ENCODE measurements at regions not wholly inside any gene's neighbourhood (a gene's known extent, or its start where the extent isn't known, plus 50 kb on each side); places are given as distances from the start of the nearest gene placed in this dataset.
"Not testable (repeated sequence)": the region's sequence is repeated elsewhere in the genome, so short reads cannot be mapped to it uniquely, and the experiment has no call there.

GRCh38 chr4:123025398-123025797, 103.0 kb upstream of the NUDT6 start:
- DNase-seq (ENCODE audit: extremely low read depth, low read depth) = no peak
- H3K4me3 ChIP-seq (replicated peaks; ENCODE audit: low read depth, low read length) = no peak overlapping the region
- no peak for TF ChIP-seq CTCF (IDR thresholded peaks at IDR 0.05; ENCODE audit: low read depth, low read length, missing control alignments)

- H3K4me3 ChIP-seq (replicated peaks; ENCODE audit: low read depth, low read length) = not testable (repeated sequence)
- DNase-seq (ENCODE audit: extremely low read depth, low read depth) = peak; percentile 29
Observed at GRCh38 chr4:123026015-123026414, 103.6 kb upstream of the NUDT6 start.

- no peak for DNase-seq (ENCODE audit: extremely low read depth, low read depth)
- TF ChIP-seq CTCF (IDR thresholded peaks at IDR 0.05; ENCODE audit: low read depth, low read length, missing control alignments) = no peak
- H3K4me3 ChIP-seq (replicated peaks; ENCODE audit: low read depth, low read length) = no peak overlapping the region
Observed at GRCh38 chr4:123031664-123032063, 109.3 kb upstream of the NUDT6 start.

- no peak overlapping the region for H3K4me3 ChIP-seq (replicated peaks; ENCODE audit: low read depth, low read length)
- no peak for DNase-seq (ENCODE audit: extremely low read depth, low read depth)
- TF ChIP-seq CTCF (IDR thresholded peaks at IDR 0.05; ENCODE audit: low read depth, low read length, missing control alignments) = no peak
Observed at GRCh38 chr4:123034023-123034422, 111.6 kb upstream of the NUDT6 start.

- H3K4me3 ChIP-seq (replicated peaks; ENCODE audit: low read depth, low read length) = no peak overlapping the region
- no peak for TF ChIP-seq CTCF (IDR thresholded peaks at IDR 0.05; ENCODE audit: low read depth, low read length, missing control alignments)
- no peak for DNase-seq (ENCODE audit: extremely low read depth, low read depth)
Observed at GRCh38 chr4:123035239-123035638, 112.8 kb upstream of the NUDT6 start.

GRCh38 chr4:123037804-123038203, 115.4 kb upstream of the NUDT6 start:
- DNase-seq (ENCODE audit: extremely low read depth, low read depth) = no peak
- H3K4me3 ChIP-seq (replicated peaks; ENCODE audit: low read depth, low read length) = no peak overlapping the region
- TF ChIP-seq CTCF (IDR thresholded peaks at IDR 0.05; ENCODE audit: low read depth, low read length, missing control alignments) = no peak

GRCh38 chr4:123042095-123042494, 119.7 kb upstream of the NUDT6 start:
- H3K4me3 ChIP-seq (replicated peaks; ENCODE audit: low read depth, low read length) = no peak overlapping the region
- DNase-seq (ENCODE audit: extremely low read depth, low read depth) = no peak
- no peak for TF ChIP-seq CTCF (IDR thresholded peaks at IDR 0.05; ENCODE audit: low read depth, low read length, missing control alignments)

Measured in HFF-Myc (cell line).